Mucosa of descending colon (tissue), 3 donors: ENCODE measurements at regions not wholly inside any gene's neighbourhood (a gene's known extent, or its start where the extent isn't known, plus 50 kb on each side); places are given as distances from the start of the nearest gene placed in this dataset.
"Not testable (repeated sequence)": the region's sequence is repeated elsewhere in the genome, so short reads cannot be mapped to it uniquely, and the experiment has no call there.

Source experiments
- ATAC-seq: fragments of 200-7000 bp; cut with Tn5 transposase; one replicate; pipeline ENCODE4 v1.9.1; 2020; ENCODE audit warnings: mild to moderate bottlenecking, moderate library complexity
- DNase-seq, 3 donors: peaks; one replicate each; pipeline ENCODE4 v3.0.0-alpha.2; 2020
- H3K36me3 ChIP-seq: fragments of 200-600 bp; one replicate; pipeline ENCODE4 v1.8.0; 2021; ENCODE audit warnings: low read depth, mild to moderate bottlenecking
- H3K4me1 ChIP-seq: fragments of 200-600 bp; one replicate; pipeline ENCODE4 v1.8.0; 2021; ENCODE audit warnings: low read depth, mild to moderate bottlenecking
- H3K4me3 ChIP-seq: fragments of 200-600 bp; one replicate; pipeline ENCODE4 v1.8.0; 2021; ENCODE audit warnings: mild to moderate bottlenecking
- H3K9me3 ChIP-seq: fragments of 200-600 bp; one replicate; pipeline ENCODE4 v1.8.0; 2021; ENCODE audit warnings: mild to moderate bottlenecking
- CTCF ChIP-seq: fragments of 200-600 bp; IDR thresholded peaks from one replicate; pipeline ENCODE4 v1.8.0; 2022; ENCODE audit warnings: antibody characterized with exemption, mild to moderate bottlenecking
- intact Hi-C, 2 donors: fragments of 100-400 bp; cut with DNase I in 1 of 2; cut with micrococcal nuclease in 1 of 2; formaldehyde crosslinking; loops; one replicate each; pipeline versions ENCODE4 v1.11.0 to v1.11.1; 2022; cut with DNase I, micrococcal nuclease
- donor health status: DM: no; HTN: no; CAD: no; lungs with moderate emphysema.
- donor health status: DM: no; HTN: no; CAD: no.
- donor health status: DM: no; HTN: yes; CAD: no.

GRCh38 chr16:5302372-5303114, 204.9 kb upstream of the EEF2KMT start:
- no peaks in the 10 kb centered on the region for H3K9me3 ChIP-seq
- DNase-seq: no peak
- no peaks in the 10 kb centered on the region for H3K36me3 ChIP-seq
- ATAC-seq: no peak
- H3K4me3 ChIP-seq: no peak overlapping the region
- H3K4me1 ChIP-seq: no peaks in the 10 kb centered on the region
- TF ChIP-seq CTCF: no peak
- intact Hi-C loops: no loop called here

- H3K36me3 ChIP-seq: no peaks in the 10 kb centered on the region
- H3K4me3 ChIP-seq: no peak overlapping the region
- no peaks in the 10 kb centered on the region for H3K9me3 ChIP-seq
- intact Hi-C loops: no loop called here
- H3K4me1 ChIP-seq: no peaks in the 10 kb centered on the region
- DNase-seq (no peak), ATAC-seq (no peak)
- TF ChIP-seq CTCF: no peak
These were observed 200.6 kb upstream of the EEF2KMT start for GRCh38 chr16:5298202-5298601.

- TF ChIP-seq CTCF: no peak
- Histone ChIP-seq H3K4me1 (no peaks in the 10 kb centered on the region), H3K4me3 (no peak overlapping the region), H3K36me3 (no peaks in the 10 kb centered on the region), H3K9me3 (no peaks in the 10 kb centered on the region)
- intact Hi-C loops: no loop called here
- ATAC-seq (no peak), DNase-seq (no peak)
These were observed 198.6 kb upstream of the EEF2KMT start for GRCh38 chr16:5296176-5296575.

- H3K9me3 ChIP-seq, H3K4me1 ChIP-seq, H3K4me3 ChIP-seq, DNase-seq, intact Hi-C loops, H3K36me3 ChIP-seq, ATAC-seq: not testable (repeated sequence)
These were observed 197.7 kb upstream of the EEF2KMT start for GRCh38 chr16:5295304-5295703.

GRCh38 chr16:5282152-5282551, 184.6 kb upstream of the EEF2KMT start:
- H3K4me1 ChIP-seq, ATAC-seq, H3K36me3 ChIP-seq, DNase-seq, intact Hi-C loops, H3K4me3 ChIP-seq: not testable (repeated sequence)
- peaks cover 11% of the 10 kb centered on the region for H3K9me3 ChIP-seq

- Histone ChIP-seq H3K4me1 (no peaks in the 10 kb centered on the region), H3K36me3 (no peaks in the 10 kb centered on the region), H3K4me3 (no peak overlapping the region), H3K9me3 (no peaks in the 10 kb centered on the region)
- TF ChIP-seq CTCF: no peak
- intact Hi-C loops: no loop called here
- DNase-seq (no peak), ATAC-seq (no peak)
These were observed 159.9 kb upstream of the EEF2KMT start for GRCh38 chr16:5257462-5257861.

- Histone ChIP-seq H3K36me3 (no peaks in the 10 kb centered on the region), H3K4me3 (no peak overlapping the region), H3K9me3 (no peaks in the 10 kb centered on the region), H3K4me1 (no peaks in the 10 kb centered on the region)
- ATAC-seq (no peak), DNase-seq (no peak)
- intact Hi-C loops: no loop called here
- no peak for TF ChIP-seq CTCF
These were observed 155.2 kb upstream of the EEF2KMT start for GRCh38 chr16:5252791-5253190.

GRCh38 chr16:5247403-5247802, 149.8 kb upstream of the EEF2KMT start:
- intact Hi-C loops, H3K4me1 ChIP-seq, H3K4me3 ChIP-seq, H3K9me3 ChIP-seq, DNase-seq, ATAC-seq, H3K36me3 ChIP-seq: not testable (repeated sequence)

- H3K4me1 ChIP-seq, H3K36me3 ChIP-seq, ATAC-seq, H3K9me3 ChIP-seq, H3K4me3 ChIP-seq, intact Hi-C loops: not testable (repeated sequence)
- peak in 1 of 3 donors; percentile 14 for DNase-seq
These were observed 142.7 kb upstream of the EEF2KMT start for GRCh38 chr16:5240278-5240626.
